Transverse colon (tissue), 4 donors: ENCODE measurements at regions not wholly inside any gene's neighbourhood (a gene's known extent, or its start where the extent isn't known, plus 50 kb on each side); places are given as distances from the start of the nearest gene placed in this dataset.

ENCODE experiments used
- CTCF ChIP-seq, 5 experiments: fragments of 200-600 bp in 3 of 5; fragments of 450-650 bp in 2 of 5; sonication (generic) in 3 of 5; IDR thresholded peaks; 1 replicate in 2 of 5; 2 replicates in 3 of 5; pipeline ENCODE4 v1.5.1; 2016 to 2017; ENCODE audit warnings: antibody characterized with exemption in 5 of 5, inconsistent platforms in 3 of 5, mild to moderate bottlenecking in 2 of 5, moderate library complexity in 1 of 5
- EP300 ChIP-seq: sonication (generic); formaldehyde crosslinking; IDR thresholded peaks from one replicate; pipeline ENCODE4 v1.6.1; 2017; ENCODE audit warnings: antibody characterized with exemption, low read depth
- POLR2A ChIP-seq: fragments of 450-650 bp; IDR thresholded peaks from one replicate; pipeline ENCODE4 v1.6.1; 2016; ENCODE audit warnings: antibody characterized with exemption, mild to moderate bottlenecking, moderate library complexity
- POLR2AphosphoS5 ChIP-seq, 3 donors: sonication (generic); formaldehyde crosslinking; IDR thresholded peaks; one replicate each; pipeline ENCODE4 v1.6.1; 2016; ENCODE audit warnings: antibody characterized with exemption in 3 of 3

GRCh38 chr13:40456397-40456953 is 210.0 kb downstream of the FOXO1 start:
- TF ChIP-seq CTCF (IDR thresholded peaks at IDR 0.05): no peak
- no peak for TF ChIP-seq EP300
- TF ChIP-seq POLR2AphosphoS5 (IDR thresholded peaks at IDR 0.05): no peak
- no peak for TF ChIP-seq POLR2A
